DOHH2 (cell line): ENCODE measurements at regions not wholly inside any gene's neighbourhood (a gene's known extent, or its start where the extent isn't known, plus 50 kb on each side); places are given as distances from the start of the nearest gene placed in this dataset.

Experiments
- H3F3A ChIP-seq: fragments of 200-600 bp; sonication (generic), shearing (Covaris generic); 2 replicates; pipeline ENCODE4 v1.6.0; 2016; ENCODE audit warnings: antibody characterized with exemption, mild to moderate bottlenecking; ENCODE audit not compliant: control insufficient read depth, insufficient read depth
- H3K27ac ChIP-seq: fragments of 200-600 bp; sonication (generic); 2 replicates; pipeline ENCODE4 v1.5.1; 2014; ENCODE audit warnings: low read depth, mild to moderate bottlenecking, low read length, moderate library complexity
- H3K27me3 ChIP-seq: fragments of 200-600 bp; sonication (generic); 2 replicates; pipeline ENCODE4 v1.6.1; 2014; ENCODE audit warnings: mild to moderate bottlenecking, low read length, mixed read lengths; ENCODE audit not compliant: control insufficient read depth
- H3K36me3 ChIP-seq: fragments of 200-600 bp; sonication (generic); 2 replicates; pipeline ENCODE4 v1.6.1; 2014; ENCODE audit warnings: mild to moderate bottlenecking, low read length, moderate library complexity, mixed read lengths; ENCODE audit not compliant: control insufficient read depth
- H3K4me1 ChIP-seq: fragments of 200-600 bp; sonication (generic); 2 replicates; pipeline ENCODE4 v1.6.1; 2014; ENCODE audit warnings: mild to moderate bottlenecking, low read length, mixed read lengths; ENCODE audit not compliant: control insufficient read depth
- H3K4me2 ChIP-seq: fragments of 200-600 bp; sonication (generic); 2 replicates; pipeline ENCODE4 v1.6.0; 2014; ENCODE audit warnings: mild to moderate bottlenecking, low read length, moderate library complexity
- H3K4me3 ChIP-seq: fragments of 200-600 bp; sonication (generic); 2 replicates; pipeline ENCODE4 v1.5.1; 2014; ENCODE audit warnings: mild to moderate bottlenecking, low read length, mixed read lengths
- H3K79me2 ChIP-seq: fragments of 200-600 bp; sonication (generic); 2 replicates; pipeline ENCODE4 v1.6.1; 2014; ENCODE audit warnings: mild to moderate bottlenecking, low read length, mixed read lengths; ENCODE audit not compliant: control insufficient read depth
- H3K9me2 ChIP-seq: fragments of 200-600 bp; sonication (generic); replicated peaks from 2 replicates; pipeline ENCODE4 v1.6.1; 2014; ENCODE audit warnings: mild to moderate bottlenecking, low read length, mixed read lengths; ENCODE audit not compliant: control insufficient read depth
- H3K9me3 ChIP-seq: fragments of 200-600 bp; sonication (generic); 2 replicates; pipeline ENCODE4 v1.6.1; 2014; ENCODE audit warnings: antibody characterized with exemption, low read length, mixed read lengths; ENCODE audit not compliant: control insufficient read depth, insufficient read depth
- H4K20me1 ChIP-seq: fragments of 200-600 bp; sonication (generic); 2 replicates; pipeline ENCODE4 v1.6.0; 2014; ENCODE audit warnings: low read depth, mild to moderate bottlenecking, antibody characterized with exemption, low read length, moderate library complexity; ENCODE audit not compliant: control insufficient read depth, insufficient read depth
- EZH2phosphoT487 ChIP-seq: fragments of 200-600 bp; sonication (generic); IDR thresholded peaks from 2 replicates; pipeline ENCODE4 v1.6.1; 2017; ENCODE audit warnings: borderline replicate concordance, mild to moderate bottlenecking, antibody characterized with exemption, low read length, moderate library complexity, mixed read lengths
- TF ChIP-seq, protein P1 (sequence below): fragments of 200-600 bp; sonication (generic); IDR thresholded peaks from one replicate; pipeline ENCODE4 v1.5.1; 2014; ENCODE audit warnings: antibody characterized with exemption, mild to moderate bottlenecking, low read depth, low read length; ENCODE audit not compliant: poor library complexity, severe bottlenecking

DNA sequence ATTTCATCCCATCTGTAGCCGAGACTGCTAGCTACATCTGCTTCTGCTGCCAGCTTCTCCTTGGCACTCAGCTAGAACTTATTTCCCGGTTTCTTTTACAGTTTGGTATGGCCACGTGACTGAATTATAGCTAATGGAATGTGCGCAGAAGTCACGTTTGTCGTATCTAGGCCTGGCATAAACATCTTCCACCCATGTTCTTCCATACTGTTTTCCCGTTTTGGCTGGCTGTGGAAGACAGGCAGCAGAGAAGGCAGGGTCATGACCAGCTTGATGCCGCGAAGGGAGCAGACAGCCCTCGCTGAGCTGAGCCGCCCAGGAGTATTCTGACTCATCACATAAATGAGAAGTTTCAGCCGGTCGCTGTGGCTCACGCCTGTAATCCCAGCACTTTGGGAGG lies 186.7 kb downstream of the RFC3 start:
- no peaks in the 10 kb centered on the region for H3K4me1 ChIP-seq
- no peak overlapping the region for H3K27ac ChIP-seq
- TF ChIP-seq, protein P1, sequence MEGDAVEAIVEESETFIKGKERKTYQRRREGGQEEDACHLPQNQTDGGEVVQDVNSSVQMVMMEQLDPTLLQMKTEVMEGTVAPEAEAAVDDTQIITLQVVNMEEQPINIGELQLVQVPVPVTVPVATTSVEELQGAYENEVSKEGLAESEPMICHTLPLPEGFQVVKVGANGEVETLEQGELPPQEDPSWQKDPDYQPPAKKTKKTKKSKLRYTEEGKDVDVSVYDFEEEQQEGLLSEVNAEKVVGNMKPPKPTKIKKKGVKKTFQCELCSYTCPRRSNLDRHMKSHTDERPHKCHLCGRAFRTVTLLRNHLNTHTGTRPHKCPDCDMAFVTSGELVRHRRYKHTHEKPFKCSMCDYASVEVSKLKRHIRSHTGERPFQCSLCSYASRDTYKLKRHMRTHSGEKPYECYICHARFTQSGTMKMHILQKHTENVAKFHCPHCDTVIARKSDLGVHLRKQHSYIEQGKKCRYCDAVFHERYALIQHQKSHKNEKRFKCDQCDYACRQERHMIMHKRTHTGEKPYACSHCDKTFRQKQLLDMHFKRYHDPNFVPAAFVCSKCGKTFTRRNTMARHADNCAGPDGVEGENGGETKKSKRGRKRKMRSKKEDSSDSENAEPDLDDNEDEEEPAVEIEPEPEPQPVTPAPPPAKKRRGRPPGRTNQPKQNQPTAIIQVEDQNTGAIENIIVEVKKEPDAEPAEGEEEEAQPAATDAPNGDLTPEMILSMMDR: no peak
- TF ChIP-seq EZH2phosphoT487: no peak
- H3K27me3 ChIP-seq: no peaks in the 10 kb centered on the region
- no peaks in the 10 kb centered on the region for H3K79me2 ChIP-seq
- H3K36me3 ChIP-seq: no peaks in the 10 kb centered on the region
- H3K4me2 ChIP-seq: no peak overlapping the region
- H3K9me2 ChIP-seq: no peaks in the 10 kb centered on the region
- no peak overlapping the region for H3K4me3 ChIP-seq
- no peaks in the 10 kb centered on the region for H3F3A ChIP-seq
- no peaks in the 10 kb centered on the region for H4K20me1 ChIP-seq
- H3K9me3 ChIP-seq: no peaks in the 10 kb centered on the region

DNA sequence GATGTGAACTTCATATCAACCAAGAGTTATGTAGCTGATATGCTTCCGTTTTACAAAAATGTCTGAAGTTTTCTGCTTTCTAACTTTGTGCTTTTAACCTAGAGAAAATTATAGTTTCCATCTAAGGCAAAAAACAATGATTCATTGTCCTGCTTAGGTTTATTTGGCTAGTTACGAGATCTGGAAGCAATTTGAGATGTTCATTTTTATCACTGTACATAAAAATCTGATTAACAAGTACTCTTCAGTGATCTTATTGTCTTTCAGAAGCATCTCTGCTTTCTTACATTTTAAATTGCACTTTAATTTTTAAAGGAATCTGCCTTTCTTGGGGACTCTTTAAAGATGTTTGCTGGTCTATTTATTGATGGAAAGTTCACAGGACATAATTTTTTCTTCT lies 188.1 kb downstream of the RFC3 start:
- no peaks in the 10 kb centered on the region for H3K36me3 ChIP-seq
- H3K4me1 ChIP-seq: no peaks in the 10 kb centered on the region
- no peak for TF ChIP-seq EZH2phosphoT487
- TF ChIP-seq, protein P1: no peak
- H3K27me3 ChIP-seq: no peaks in the 10 kb centered on the region
- no peaks in the 10 kb centered on the region for H4K20me1 ChIP-seq
- H3K27ac ChIP-seq: no peak overlapping the region
- H3K4me3 ChIP-seq: no peak overlapping the region
- no peaks in the 10 kb centered on the region for H3K79me2 ChIP-seq
- no peak overlapping the region for H3K4me2 ChIP-seq
- H3K9me2 ChIP-seq: no peaks in the 10 kb centered on the region
- no peaks in the 10 kb centered on the region for H3K9me3 ChIP-seq
- H3F3A ChIP-seq: no peaks in the 10 kb centered on the region

DNA sequence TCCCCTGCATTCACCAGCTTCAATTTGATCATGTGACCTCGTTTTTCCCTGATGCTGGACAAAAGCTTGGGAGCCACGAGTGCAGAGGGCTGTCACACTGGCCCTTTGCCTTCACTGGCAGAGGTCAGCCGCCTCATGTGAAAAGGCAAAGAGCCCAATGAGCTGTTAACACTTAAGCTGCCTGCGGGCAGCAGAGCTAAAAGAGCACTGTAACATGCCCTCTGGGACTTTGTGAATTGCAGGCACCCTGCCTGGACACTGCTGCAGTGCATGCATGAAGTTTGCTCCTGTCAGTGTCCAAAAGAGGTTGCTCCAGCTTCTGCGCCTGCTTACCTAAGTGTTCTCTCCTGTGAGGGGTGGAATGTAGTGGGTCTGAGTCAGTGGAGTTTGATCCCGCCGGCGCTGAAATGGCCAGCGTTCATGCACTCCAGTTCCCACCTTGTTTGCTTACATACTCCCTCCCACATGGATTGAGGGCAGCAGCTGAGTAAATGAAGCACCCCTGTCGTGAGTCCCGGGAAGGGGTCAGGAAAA lies 193.7 kb downstream of the RFC3 start:
- H3K27ac ChIP-seq: no peak overlapping the region
- no peaks in the 10 kb centered on the region for H3K9me3 ChIP-seq
- no peaks in the 10 kb centered on the region for H3F3A ChIP-seq
- no peaks in the 10 kb centered on the region for H4K20me1 ChIP-seq
- H3K36me3 ChIP-seq: no peaks in the 10 kb centered on the region
- H3K79me2 ChIP-seq: no peaks in the 10 kb centered on the region
- H3K4me1 ChIP-seq: no peaks in the 10 kb centered on the region
- no peak overlapping the region for H3K4me3 ChIP-seq
- TF ChIP-seq EZH2phosphoT487: no peak
- TF ChIP-seq, protein P1: no peak
- no peaks in the 10 kb centered on the region for H3K9me2 ChIP-seq
- no peaks in the 10 kb centered on the region for H3K27me3 ChIP-seq
- H3K4me2 ChIP-seq: no peak overlapping the region
